Tibial nerve (tissue), 4 donors: ENCODE measurements at regions not wholly inside any gene's neighbourhood (a gene's known extent, or its start where the extent isn't known, plus 50 kb on each side); places are given as distances from the start of the nearest gene placed in this dataset.

Source experiments
- DNase-seq, 2 donors: peaks; one replicate each; pipeline ENCODE4 v3.0.0-alpha.2; 2019; ENCODE audit warnings: low spot score in 2 of 2
- H3K27ac ChIP-seq, 4 donors: fragments of 200-600 bp; sonication (generic) in 3 of 4; one replicate each; pipeline ENCODE4 v1.5.1; 2017 to 2019; ENCODE audit warnings: mild to moderate bottlenecking in 1 of 4
- H3K27me3 ChIP-seq, 2 donors: fragments of 200-600 bp; sonication (generic) in 1 of 2; one replicate each; pipeline versions ENCODE4 v1.5.1 to v1.6.0; 2017 to 2019
- H3K36me3 ChIP-seq, 3 donors: fragments of 200-600 bp; sonication (generic); one replicate each; pipeline ENCODE4 v1.5.1; 2018 to 2019
- H3K4me1 ChIP-seq, 4 donors: fragments of 200-600 bp; sonication (generic) in 3 of 4; one replicate each; pipeline ENCODE4 v1.5.1; 2017 to 2019
- H3K4me3 ChIP-seq, 4 donors: fragments of 200-600 bp; sonication (generic) in 3 of 4; one replicate each; pipeline ENCODE4 v1.5.1; 2017 to 2019; ENCODE audit warnings: mild to moderate bottlenecking in 1 of 4, moderate library complexity in 1 of 4
- H3K9me3 ChIP-seq, 4 donors: fragments of 200-600 bp; sonication (generic) in 3 of 4; one replicate each; pipeline ENCODE4 v1.5.1; 2017 to 2019
- EP300 ChIP-seq, 2 donors: sonication (generic); formaldehyde crosslinking; IDR thresholded peaks; one replicate each; pipeline ENCODE4 v1.6.1; 2017; ENCODE audit warnings: antibody characterized with exemption in 2 of 2, mild to moderate bottlenecking in 1 of 2
- POLR2A ChIP-seq, 2 donors: fragments of 450-650 bp; IDR thresholded peaks; one replicate each; pipeline ENCODE4 v1.6.1; 2017; ENCODE audit warnings: antibody characterized with exemption in 2 of 2, mild to moderate bottlenecking in 2 of 2, moderate library complexity in 2 of 2
- WGBS, 2 donors: methylation state at CpG; one replicate each; pipeline ENCODE4 v1.1.5; 2018; 5-methylcytosine and 5-hydroxymethylcytosine counted together
- TF ChIP-seq, protein P1 (sequence below), 5 experiments: fragments of 200-600 bp in 3 of 5; fragments of 450-650 bp in 2 of 5; sonication (generic) in 3 of 5; IDR thresholded peaks; one replicate each; pipeline ENCODE4 v1.5.1; 2016 to 2019; ENCODE audit warnings: antibody characterized with exemption in 5 of 5, mild to moderate bottlenecking in 3 of 5, moderate library complexity in 2 of 5

DNA sequence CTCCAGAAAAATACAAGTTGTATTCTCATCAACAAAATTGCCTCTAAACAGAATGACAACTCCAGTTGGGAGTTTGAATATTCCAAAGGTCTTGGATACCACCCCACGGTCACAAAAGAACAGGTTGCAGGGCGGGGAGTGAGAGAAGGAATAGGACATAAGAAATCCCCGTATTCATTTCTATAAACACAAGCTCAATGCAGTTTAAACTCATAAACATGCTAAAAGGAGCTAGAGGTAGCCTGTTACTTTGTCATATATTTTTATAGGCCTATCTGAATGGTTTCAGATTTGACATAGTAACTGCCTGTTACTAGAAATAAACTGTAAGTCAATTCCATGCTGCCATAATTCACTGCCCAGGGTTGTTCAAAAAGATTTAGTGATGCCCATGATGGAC, 567.5 kb downstream of the BCL11A start:
- TF ChIP-seq POLR2A (IDR thresholded peaks at IDR 0.05) (no peak), EP300 (IDR thresholded peaks at IDR 0.05) (no peak)
- TF ChIP-seq, protein P1, sequence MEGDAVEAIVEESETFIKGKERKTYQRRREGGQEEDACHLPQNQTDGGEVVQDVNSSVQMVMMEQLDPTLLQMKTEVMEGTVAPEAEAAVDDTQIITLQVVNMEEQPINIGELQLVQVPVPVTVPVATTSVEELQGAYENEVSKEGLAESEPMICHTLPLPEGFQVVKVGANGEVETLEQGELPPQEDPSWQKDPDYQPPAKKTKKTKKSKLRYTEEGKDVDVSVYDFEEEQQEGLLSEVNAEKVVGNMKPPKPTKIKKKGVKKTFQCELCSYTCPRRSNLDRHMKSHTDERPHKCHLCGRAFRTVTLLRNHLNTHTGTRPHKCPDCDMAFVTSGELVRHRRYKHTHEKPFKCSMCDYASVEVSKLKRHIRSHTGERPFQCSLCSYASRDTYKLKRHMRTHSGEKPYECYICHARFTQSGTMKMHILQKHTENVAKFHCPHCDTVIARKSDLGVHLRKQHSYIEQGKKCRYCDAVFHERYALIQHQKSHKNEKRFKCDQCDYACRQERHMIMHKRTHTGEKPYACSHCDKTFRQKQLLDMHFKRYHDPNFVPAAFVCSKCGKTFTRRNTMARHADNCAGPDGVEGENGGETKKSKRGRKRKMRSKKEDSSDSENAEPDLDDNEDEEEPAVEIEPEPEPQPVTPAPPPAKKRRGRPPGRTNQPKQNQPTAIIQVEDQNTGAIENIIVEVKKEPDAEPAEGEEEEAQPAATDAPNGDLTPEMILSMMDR (IDR thresholded peaks at IDR 0.05): no peak
- Histone ChIP-seq H3K27me3 (no peaks in the 10 kb centered on the region), H3K4me3 (no peak overlapping the region), H3K9me3 (no peaks in the 10 kb centered on the region), H3K36me3 (no peaks in the 10 kb centered on the region), H3K4me1 (no peaks in the 10 kb centered on the region), H3K27ac (no peak overlapping the region)
- WGBS, 2 donors: 90 to 92% methylated on average over 3 of the region's 3 CpGs
- DNase-seq: no peak

DNA sequence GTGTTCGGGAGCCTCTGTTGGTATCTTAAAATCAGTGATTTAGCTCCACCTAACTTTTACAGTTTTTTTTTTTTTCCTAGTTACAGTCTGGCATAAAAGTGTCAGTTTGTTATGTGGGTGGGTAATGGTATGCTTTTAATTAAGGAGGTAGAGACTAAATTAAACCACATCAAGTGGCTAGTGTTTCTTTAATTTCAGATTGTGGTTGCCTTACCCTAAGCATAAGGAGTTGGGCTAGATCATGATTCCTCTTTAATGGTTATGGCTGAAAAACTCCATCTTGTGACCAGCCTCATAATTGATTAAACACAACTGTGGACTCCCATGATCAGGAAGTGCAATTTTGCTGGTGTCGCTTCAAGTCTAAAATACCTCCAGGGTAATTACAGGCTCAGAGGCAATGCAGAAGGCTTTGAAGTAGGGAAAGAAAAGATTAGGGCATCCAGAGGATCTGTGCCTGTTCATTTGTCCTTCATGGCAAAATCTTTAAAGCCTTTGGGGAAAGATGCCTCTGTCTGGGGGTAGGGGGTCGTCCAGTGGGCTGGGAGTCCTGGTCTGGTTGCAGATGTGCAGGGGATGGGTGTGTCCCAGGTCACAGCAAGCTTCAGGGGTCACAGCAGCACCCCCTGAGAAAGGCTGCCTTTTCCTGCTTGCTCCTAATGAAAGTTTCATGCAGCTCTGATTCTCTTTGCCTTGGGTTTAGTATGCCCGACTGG, 579.2 kb downstream of the BCL11A start:
- Histone ChIP-seq H3K27ac (no peak overlapping the region), H3K36me3 (no peaks in the 10 kb centered on the region), H3K4me1 (no peaks in the 10 kb centered on the region), H3K9me3 (no peaks in the 10 kb centered on the region), H3K27me3 (no peaks in the 10 kb centered on the region), H3K4me3 (no peak overlapping the region)
- WGBS, 2 donors: 47 to 60% methylated on average over 4 of the region's 4 CpGs
- TF ChIP-seq POLR2A (IDR thresholded peaks at IDR 0.05) (no peak), EP300 (IDR thresholded peaks at IDR 0.05) (no peak)
- TF ChIP-seq, protein P1 (IDR thresholded peaks at IDR 0.05): no peak
- DNase-seq: no peak

DNA sequence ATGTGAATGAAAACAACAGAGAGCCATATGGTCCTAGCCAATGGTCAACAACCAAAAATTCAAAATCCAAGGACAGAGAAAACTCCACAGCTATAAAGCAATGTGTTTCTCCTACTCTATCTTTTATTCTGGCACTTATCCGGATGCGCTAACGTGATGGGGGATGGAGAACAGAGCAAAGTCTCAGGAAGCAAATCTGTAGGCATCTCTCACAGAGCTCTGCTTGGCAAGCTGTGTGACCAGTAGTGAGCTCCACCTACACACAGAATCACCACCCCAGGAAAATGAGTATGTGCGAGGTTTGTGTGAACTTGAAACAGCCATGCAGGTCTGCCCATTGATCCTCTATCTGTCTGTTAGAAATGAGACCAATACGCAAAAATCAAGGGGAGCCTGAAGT, 584.3 kb downstream of the BCL11A start:
- no peak for DNase-seq
- Histone ChIP-seq H3K9me3 (no peaks in the 10 kb centered on the region), H3K27ac (no peak overlapping the region), H3K4me1 (no peaks in the 10 kb centered on the region), H3K4me3 (no peak overlapping the region), H3K27me3 (no peaks in the 10 kb centered on the region), H3K36me3 (no peaks in the 10 kb centered on the region)
- TF ChIP-seq EP300 (IDR thresholded peaks at IDR 0.05) (no peak), POLR2A (IDR thresholded peaks at IDR 0.05) (no peak)
- TF ChIP-seq, protein P1 (IDR thresholded peaks at IDR 0.05): no peak
- 84 to 92% methylated on average over 5 of the region's 5 CpGs for WGBS, 2 donors

DNA sequence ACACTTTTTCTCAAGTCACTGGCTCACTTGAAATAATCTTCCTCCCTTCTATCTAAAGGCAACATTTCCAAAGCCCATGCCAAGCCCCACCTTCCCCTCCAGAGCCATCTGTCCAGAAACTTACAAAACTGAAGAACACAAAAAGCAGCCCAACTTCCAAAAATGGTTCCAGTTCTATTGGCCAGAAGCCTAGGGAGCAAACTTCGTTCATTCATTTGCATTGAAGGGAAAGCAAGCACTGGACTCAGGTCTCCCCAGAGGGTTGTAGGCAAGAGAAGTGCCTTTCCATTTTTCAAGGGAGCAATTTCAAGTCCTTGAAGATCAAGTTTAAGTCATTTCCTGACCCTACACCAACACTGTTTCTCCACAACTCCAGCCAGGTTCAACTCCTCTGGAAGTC, 585.0 kb downstream of the BCL11A start:
- Histone ChIP-seq H3K27me3 (no peaks in the 10 kb centered on the region), H3K27ac (no peak overlapping the region), H3K4me1 (no peaks in the 10 kb centered on the region), H3K4me3 (no peak overlapping the region), H3K9me3 (no peaks in the 10 kb centered on the region), H3K36me3 (no peaks in the 10 kb centered on the region)
- no peak for DNase-seq
- WGBS, 2 donors: 46 to 53% methylated on average over 1 of the region's 1 CpG
- TF ChIP-seq EP300 (IDR thresholded peaks at IDR 0.05): no peak
- TF ChIP-seq, protein P1 (IDR thresholded peaks at IDR 0.05): no peak
- no peak for TF ChIP-seq POLR2A (IDR thresholded peaks at IDR 0.05)

DNA sequence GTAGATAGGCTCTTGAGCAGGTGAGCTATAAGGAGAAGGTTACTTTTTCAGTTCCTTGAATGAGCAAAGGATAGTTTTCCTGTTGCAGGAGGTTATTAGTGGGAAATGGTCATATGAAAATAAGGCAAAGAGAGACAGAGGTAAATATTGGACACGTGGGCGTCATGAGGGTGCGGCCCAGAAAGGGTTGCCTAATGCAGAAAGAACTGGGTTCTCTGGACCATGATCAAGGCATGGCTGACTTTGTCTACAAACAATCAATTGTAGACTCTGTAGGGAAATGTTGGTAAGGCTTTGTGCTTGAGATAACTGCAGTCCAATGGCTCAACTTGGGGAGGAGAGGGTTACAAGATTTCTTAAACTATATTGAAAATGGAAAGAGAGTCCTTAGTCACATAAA, 585.8 kb downstream of the BCL11A start:
- Histone ChIP-seq H3K4me1 (no peaks in the 10 kb centered on the region), H3K36me3 (no peaks in the 10 kb centered on the region), H3K27me3 (no peaks in the 10 kb centered on the region), H3K9me3 (no peaks in the 10 kb centered on the region), H3K27ac (no peak overlapping the region), H3K4me3 (no peak overlapping the region)
- TF ChIP-seq, protein P1 (IDR thresholded peaks at IDR 0.05): no peak
- TF ChIP-seq POLR2A (IDR thresholded peaks at IDR 0.05): no peak
- TF ChIP-seq EP300 (IDR thresholded peaks at IDR 0.05): no peak
- WGBS, 2 donors: 95 to 99% methylated on average over 3 of the region's 3 CpGs
- no peak for DNase-seq
